CD4-positive, alpha-beta T cell (primary cell): ENCODE measurements at regions not wholly inside any gene's neighbourhood (a gene's known extent, or its start where the extent isn't known, plus 50 kb on each side); places are given as distances from the start of the nearest gene placed in this dataset.

Experiments
- ATAC-seq: fragments of 200-7000 bp; cut with Tn5 transposase; one replicate; pipeline ENCODE4 v1.10.0; 2022; ENCODE audit warnings: mild to moderate bottlenecking; ENCODE audit not compliant: poor library complexity
- CTCF ChIA-PET: fragments of 350-600 bp; sonication (Branson Sonifier 250); formaldehyde crosslinking; loops from one replicate; lab custom pipeline; 2021; ENCODE audit warnings: antibody characterized with exemption, inconsistent platforms; lab: Charles Lee
- POLR2A ChIA-PET: fragments of 350-600 bp; sonication (Branson Sonifier 250); formaldehyde crosslinking; loops from one replicate; lab custom pipeline; 2021; ENCODE audit warnings: antibody characterized with exemption, inconsistent platforms; lab: Charles Lee
- DNase-seq, 14 experiments: peaks; one replicate each; pipeline ENCODE4 v3.0.0-alpha.2; 2013 to 2020; ENCODE audit warnings: mixed read lengths in 2 of 14
- H3K27ac ChIP-seq, 2 donors: one replicate each; pipeline versions ENCODE4 v1.5.1 to v1.7.0; 2013; ENCODE audit warnings: low read length in 2 of 2, low read depth in 1 of 2, mild to moderate bottlenecking in 1 of 2
- H3K27me3 ChIP-seq, 2 experiments: 1 replicate in 1 of 2; 2 replicates in 1 of 2; pipeline versions ENCODE4 v1.6.1 to v1.7.0; 2013; ENCODE audit warnings: low read length in 2 of 2, control low read depth in 1 of 2, mild to moderate bottlenecking in 1 of 2, moderate library complexity in 1 of 2; ENCODE audit not compliant: insufficient read depth in 2 of 2, control insufficient read depth in 1 of 2
- H3K36me3 ChIP-seq: one replicate; pipeline ENCODE4 v1.6.1; 2013; ENCODE audit warnings: low read length, control low read depth; ENCODE audit not compliant: insufficient read depth
- H3K4me1 ChIP-seq: one replicate; pipeline ENCODE4 v1.6.1; 2013; ENCODE audit warnings: low read length, control low read depth; ENCODE audit not compliant: insufficient read depth
- H3K4me3 ChIP-seq: one replicate; pipeline ENCODE4 v1.5.1; 2013; ENCODE audit warnings: mild to moderate bottlenecking, low read length, moderate library complexity
- H3K9me3 ChIP-seq, 2 experiments: 1 replicate in 1 of 2; 2 replicates in 1 of 2; pipeline versions ENCODE4 v1.6.1 to v1.7.0; 2013; ENCODE audit warnings: low read length in 2 of 2, mild to moderate bottlenecking in 2 of 2, control low read depth in 1 of 2, moderate library complexity in 1 of 2; ENCODE audit not compliant: control insufficient read depth in 1 of 2, insufficient read depth in 1 of 2
- H3K27ac Mint-ChIP-seq: one replicate; pipeline ENCODE4 v1.8.0; 2020; ENCODE audit warnings: mixed read lengths
- H3K27me3 Mint-ChIP-seq: one replicate; pipeline ENCODE4 v1.8.0; 2021; ENCODE audit warnings: mixed read lengths
- H3K36me3 Mint-ChIP-seq: one replicate; pipeline ENCODE4 v1.8.0; 2021; ENCODE audit warnings: low read depth, mixed read lengths
- H3K4me1 Mint-ChIP-seq: one replicate; pipeline ENCODE4 v1.8.0; 2021; ENCODE audit warnings: low read depth, mixed read lengths
- H3K4me3 Mint-ChIP-seq: one replicate; pipeline ENCODE4 v1.8.0; 2020; ENCODE audit warnings: mild to moderate bottlenecking, mixed read lengths
- H3K9me3 Mint-ChIP-seq: one replicate; pipeline ENCODE4 v1.8.0; 2020; ENCODE audit warnings: mixed read lengths
- intact Hi-C, 2 experiments: fragments of 100-400 bp; cut with DNase I in 1 of 2; cut with micrococcal nuclease in 1 of 2; formaldehyde crosslinking; loops; one replicate each; pipeline versions ENCODE4 v1.15.1 to v1.9.0; 2023 to 2025; cut with DNase I, micrococcal nuclease
- TF ChIP-seq, protein P1 (sequence below): fragments of 200-600 bp; IDR thresholded peaks from one replicate; pipeline ENCODE4 v1.8.0; 2022; ENCODE audit warnings: antibody characterized with exemption, mild to moderate bottlenecking

DNA sequence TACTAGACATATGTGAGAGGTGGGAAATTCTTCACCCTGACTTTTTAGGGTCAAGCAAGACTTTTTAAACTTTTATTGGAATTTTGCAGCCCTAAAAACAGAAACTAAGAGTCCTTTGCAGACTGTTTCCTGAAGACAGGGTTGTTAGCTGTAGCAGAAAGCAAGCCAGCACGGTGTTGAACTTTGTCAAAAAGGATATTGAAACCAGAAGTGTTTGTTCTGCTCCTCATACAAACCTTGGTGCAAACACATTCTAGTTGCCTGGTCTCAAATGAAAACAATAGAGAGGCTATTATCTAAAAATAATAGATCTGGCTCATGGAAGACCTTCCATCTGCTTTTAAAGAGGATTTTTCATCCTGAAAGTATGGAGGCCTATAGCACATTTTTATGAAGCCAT, 65.8 kb upstream of the IGFBP5 start:
- CTCF ChIA-PET = no interaction called here
- H3K36me3 Mint-ChIP-seq = no peaks in the 10 kb centered on the region
- no peaks in the 10 kb centered on the region for H3K4me1 Mint-ChIP-seq
- Histone ChIP-seq H3K9me3 (no peaks in the 10 kb centered on the region), H3K27ac (no peak overlapping the region), H3K27me3 (peaks cover 0 to 3% of the 10 kb centered on the region in 2 experiments), H3K4me1 (no peaks in the 10 kb centered on the region), H3K36me3 (no peaks in the 10 kb centered on the region), H3K4me3 (no peak overlapping the region)
- H3K27ac Mint-ChIP-seq = no peak overlapping the region
- intact Hi-C loops = no loop called here
- no peak for ATAC-seq
- POLR2A ChIA-PET = no interaction called here
- peaks cover 16% of the 10 kb centered on the region for H3K27me3 Mint-ChIP-seq
- no peak overlapping the region for H3K4me3 Mint-ChIP-seq
- TF ChIP-seq, protein P1, sequence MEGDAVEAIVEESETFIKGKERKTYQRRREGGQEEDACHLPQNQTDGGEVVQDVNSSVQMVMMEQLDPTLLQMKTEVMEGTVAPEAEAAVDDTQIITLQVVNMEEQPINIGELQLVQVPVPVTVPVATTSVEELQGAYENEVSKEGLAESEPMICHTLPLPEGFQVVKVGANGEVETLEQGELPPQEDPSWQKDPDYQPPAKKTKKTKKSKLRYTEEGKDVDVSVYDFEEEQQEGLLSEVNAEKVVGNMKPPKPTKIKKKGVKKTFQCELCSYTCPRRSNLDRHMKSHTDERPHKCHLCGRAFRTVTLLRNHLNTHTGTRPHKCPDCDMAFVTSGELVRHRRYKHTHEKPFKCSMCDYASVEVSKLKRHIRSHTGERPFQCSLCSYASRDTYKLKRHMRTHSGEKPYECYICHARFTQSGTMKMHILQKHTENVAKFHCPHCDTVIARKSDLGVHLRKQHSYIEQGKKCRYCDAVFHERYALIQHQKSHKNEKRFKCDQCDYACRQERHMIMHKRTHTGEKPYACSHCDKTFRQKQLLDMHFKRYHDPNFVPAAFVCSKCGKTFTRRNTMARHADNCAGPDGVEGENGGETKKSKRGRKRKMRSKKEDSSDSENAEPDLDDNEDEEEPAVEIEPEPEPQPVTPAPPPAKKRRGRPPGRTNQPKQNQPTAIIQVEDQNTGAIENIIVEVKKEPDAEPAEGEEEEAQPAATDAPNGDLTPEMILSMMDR = no peak
- no peak for DNase-seq
- H3K9me3 Mint-ChIP-seq = no peaks in the 10 kb centered on the region

DNA sequence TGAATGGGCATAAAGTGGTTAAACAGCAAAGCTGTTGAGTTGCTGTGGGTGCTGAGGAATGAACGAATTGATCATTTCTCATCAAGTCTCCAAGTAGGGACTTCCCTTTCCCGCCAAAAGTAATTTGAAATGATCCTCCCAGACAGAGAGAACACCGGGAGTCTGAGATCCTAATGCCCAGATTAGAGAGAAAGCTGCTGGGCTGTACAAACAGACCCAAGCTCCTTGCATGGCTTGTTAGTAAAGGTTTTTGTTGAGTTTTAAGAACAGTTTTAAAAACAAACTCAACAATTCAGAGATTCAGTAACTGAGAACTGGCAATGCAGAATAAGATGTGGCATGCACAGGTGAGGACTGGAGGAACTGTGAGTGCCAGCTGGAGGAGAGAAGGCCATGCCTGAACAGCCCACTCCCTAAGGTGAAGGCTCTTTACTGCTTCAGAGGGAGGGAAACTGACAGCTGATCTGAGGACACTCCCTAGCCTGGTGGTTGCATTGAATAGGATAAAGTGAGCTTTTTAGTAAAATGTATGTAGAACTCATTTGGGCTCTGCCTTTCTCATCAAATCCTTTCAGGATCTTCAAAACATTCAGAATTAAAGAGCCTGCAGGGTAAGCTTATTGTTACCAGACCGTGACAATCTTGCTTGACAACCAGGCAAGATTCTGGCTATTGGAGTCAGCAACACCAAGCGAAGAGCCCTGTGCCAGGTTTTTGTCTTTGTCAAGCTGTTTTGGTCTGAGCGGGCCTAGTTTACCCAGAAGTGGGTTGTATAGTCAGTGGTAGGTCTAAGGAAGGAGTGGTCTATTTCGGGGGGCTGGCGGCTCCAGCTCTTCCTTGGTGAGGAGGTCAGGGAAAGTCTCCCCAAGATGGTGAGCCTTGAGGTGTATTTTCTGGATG, 63.2 kb upstream of the IGFBP5 start:
- H3K36me3 Mint-ChIP-seq = no peaks in the 10 kb centered on the region
- Histone ChIP-seq H3K4me1 (no peaks in the 10 kb centered on the region), H3K27ac (no peak overlapping the region), H3K4me3 (no peak overlapping the region), H3K36me3 (no peaks in the 10 kb centered on the region), H3K9me3 (no peaks in the 10 kb centered on the region), H3K27me3 (no peaks in the 10 kb centered on the region)
- intact Hi-C loops = no loop called here
- no peak overlapping the region for H3K27ac Mint-ChIP-seq
- H3K9me3 Mint-ChIP-seq = no peaks in the 10 kb centered on the region
- ChIA-PET POLR2A (interaction anchor here (1.5 kb wide), 1 partner anchor 12 kb away, joined by 3 read pairs; no protein-coding TSS in a partner anchor), CTCF (no interaction called here)
- H3K4me1 Mint-ChIP-seq = no peaks in the 10 kb centered on the region
- TF ChIP-seq, protein P1 = no peak
- DNase-seq (no peak), ATAC-seq (no peak)
- H3K4me3 Mint-ChIP-seq = no peak overlapping the region
- H3K27me3 Mint-ChIP-seq = peaks cover 16% of the 10 kb centered on the region

DNA sequence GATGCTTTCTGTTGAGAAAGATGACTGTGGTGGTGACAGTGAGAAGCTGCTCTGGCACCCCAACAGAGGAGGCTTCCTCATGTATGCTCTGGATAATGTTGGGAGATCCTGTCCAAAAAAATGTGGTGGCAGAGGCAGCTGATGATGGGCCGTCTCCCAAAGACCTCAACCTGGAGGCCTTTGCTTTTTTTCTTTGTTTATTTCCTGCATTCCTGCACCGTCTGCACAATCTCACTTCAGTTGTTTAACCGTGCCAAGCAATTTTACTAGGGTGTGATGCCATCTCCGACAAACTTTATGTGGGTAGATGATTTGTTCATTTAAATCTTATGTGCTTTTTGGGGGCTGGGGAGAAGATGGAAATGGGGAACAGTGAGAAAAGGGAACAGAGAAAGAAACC, 62.2 kb upstream of the IGFBP5 start:
- no peaks in the 10 kb centered on the region for H3K4me1 ChIP-seq
- CTCF ChIA-PET = no interaction called here
- intact Hi-C loops = no loop called here
- no peak for ATAC-seq
- H3K4me3 Mint-ChIP-seq = no peak overlapping the region
- H3K27me3 ChIP-seq = peaks cover 0 to under 1% of the 10 kb centered on the region in 2 experiments
- peaks cover 8% of the 10 kb centered on the region for H3K27me3 Mint-ChIP-seq
- no peaks in the 10 kb centered on the region for H3K36me3 ChIP-seq
- POLR2A ChIA-PET = no interaction called here
- no peaks in the 10 kb centered on the region for H3K4me1 Mint-ChIP-seq
- no peaks in the 10 kb centered on the region for H3K36me3 Mint-ChIP-seq
- no peak overlapping the region for H3K27ac Mint-ChIP-seq
- no peaks in the 10 kb centered on the region for H3K9me3 ChIP-seq
- TF ChIP-seq, protein P1 = no peak
- no peak overlapping the region for H3K27ac ChIP-seq
- H3K9me3 Mint-ChIP-seq = no peaks in the 10 kb centered on the region
- DNase-seq = no peak
- no peak overlapping the region for H3K4me3 ChIP-seq
